Spleen (tissue), 11 donors: ENCODE measurements at regions not wholly inside any gene's neighbourhood (a gene's known extent, or its start where the extent isn't known, plus 50 kb on each side); places are given as distances from the start of the nearest gene placed in this dataset.

Source experiments
- DNase-seq: peaks from one replicate; pipeline ENCODE4 v3.0.0-alpha.2; 2020
- H3K27ac ChIP-seq, 8 donors: fragments of 200-600 bp; sonication (generic) in 7 of 8; 1 replicate in 4 of 8; 2 replicates in 4 of 8; pipeline versions ENCODE4 v1.5.0 to v1.8.0; 2016 to 2021; ENCODE audit warnings: inconsistent platforms in 4 of 8, mild to moderate bottlenecking in 4 of 8, moderate library complexity in 1 of 8
- H3K27me3 ChIP-seq, 7 donors: fragments of 200-600 bp; sonication (generic) in 6 of 7; replicated peaks in 1 of 7; 1 replicate in 4 of 7; 2 replicates in 3 of 7; pipeline versions ENCODE4 v1.5.0 to v1.8.0; 2016 to 2021; ENCODE audit warnings: inconsistent platforms in 3 of 7, mild to moderate bottlenecking in 1 of 7
- H3K36me3 ChIP-seq, 6 donors: fragments of 200-600 bp; sonication (generic) in 5 of 6; 1 replicate in 4 of 6; 2 replicates in 2 of 6; pipeline versions ENCODE4 v1.5.0 to v1.8.0; 2016 to 2021; ENCODE audit warnings: inconsistent platforms in 2 of 6
- H3K4me1 ChIP-seq, 6 donors: fragments of 200-600 bp; sonication (generic) in 5 of 6; 1 replicate in 3 of 6; 2 replicates in 3 of 6; pipeline versions ENCODE4 v1.5.0 to v1.8.0; 2016 to 2021; ENCODE audit warnings: inconsistent platforms in 3 of 6
- H3K4me3 ChIP-seq, 8 donors: fragments of 200-600 bp; sonication (generic) in 7 of 8; 1 replicate in 4 of 8; 2 replicates in 4 of 8; pipeline versions ENCODE4 v1.5.0 to v1.8.0; 2016 to 2021; ENCODE audit warnings: inconsistent platforms in 4 of 8, mild to moderate bottlenecking in 4 of 8, moderate library complexity in 2 of 8
- H3K9me3 ChIP-seq, 8 donors: fragments of 200-600 bp; sonication (generic) in 7 of 8; 1 replicate in 4 of 8; 2 replicates in 4 of 8; pipeline versions ENCODE4 v1.5.0 to v1.8.0; 2016 to 2021; ENCODE audit warnings: inconsistent platforms in 4 of 8
- POLR2A ChIP-seq, 3 donors: fragments of 450-650 bp; IDR thresholded peaks; one replicate each; pipeline ENCODE4 v1.5.1; 2017; ENCODE audit warnings: antibody characterized with exemption in 3 of 3, mild to moderate bottlenecking in 1 of 3
- POLR2AphosphoS5 ChIP-seq, 3 donors: sonication (generic); formaldehyde crosslinking; IDR thresholded peaks; one replicate each; pipeline ENCODE4 v1.5.1; 2017; ENCODE audit warnings: antibody characterized with exemption in 3 of 3
- WGBS, 5 donors: extraction: QIAGEN DNeasy Blood & Tissue Kit in 3 of 5; methylation state at CpG; one replicate each; pipeline versions ENCODE4 v1.1.5 to v1.1.7; 2013 to 2018; 5-methylcytosine and 5-hydroxymethylcytosine counted together
- intact Hi-C: fragments of 100-400 bp; cut with DNase I; formaldehyde crosslinking; loops from one replicate; pipeline ENCODE4 v1.15.0; 2023; ENCODE audit warnings: low total_unique reads
- TF ChIP-seq, protein P1 (sequence below), 11 experiments: fragments of 200-600 bp in 7 of 11; fragments of 450-650 bp in 4 of 11; sonication (generic) in 4 of 11; IDR thresholded peaks in 8 of 11; conservative IDR thresholded peaks in 3 of 11; 1 replicate in 7 of 11; 2 replicates in 4 of 11; pipeline versions ENCODE4 v1.4.0 to v1.8.0; 2016 to 2021; ENCODE audit warnings: antibody characterized with exemption in 11 of 11, inconsistent platforms in 4 of 11, mild to moderate bottlenecking in 1 of 11
- donor health status: healthy with polysubstance abuse.
- donor health status: DM: no; HTN: no; CAD: no; lungs with moderate emphysema.
- donor health status: DM: no; HTN: no; CAD: no.
- donor health status: Bipolar disorder and iron deficiency.
- donor health status: healthy.
- donor health status: DM: no; HTN: no; CAD: no.
- donor health status: DM: yes; HTN: yes; CAD: no.

DNA sequence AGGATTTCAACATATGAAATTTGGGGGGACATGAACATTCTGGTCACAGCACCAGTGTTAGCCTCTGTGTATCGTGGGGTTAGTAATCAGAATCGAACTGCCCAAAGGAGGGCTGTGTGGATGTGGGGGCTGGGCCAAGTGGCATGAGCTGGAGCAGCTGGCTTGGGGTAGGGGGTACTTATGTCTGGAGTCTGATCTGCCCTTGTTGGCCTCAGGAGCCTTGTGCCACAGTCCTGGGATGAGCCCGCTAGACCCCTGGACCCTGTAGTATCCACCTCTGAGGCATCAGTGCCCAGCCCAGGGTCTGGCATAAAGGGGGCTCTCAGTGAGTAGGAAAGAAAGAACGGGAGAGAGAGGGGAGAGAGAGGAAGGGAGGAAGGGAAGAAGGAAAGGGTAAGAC lies 67.3 kb downstream of the LRRC32 start:
- TF ChIP-seq POLR2A (IDR thresholded peaks at IDR 0.05): no peak
- TF ChIP-seq POLR2AphosphoS5 (IDR thresholded peaks at IDR 0.05): no peak
- TF ChIP-seq, protein P1, sequence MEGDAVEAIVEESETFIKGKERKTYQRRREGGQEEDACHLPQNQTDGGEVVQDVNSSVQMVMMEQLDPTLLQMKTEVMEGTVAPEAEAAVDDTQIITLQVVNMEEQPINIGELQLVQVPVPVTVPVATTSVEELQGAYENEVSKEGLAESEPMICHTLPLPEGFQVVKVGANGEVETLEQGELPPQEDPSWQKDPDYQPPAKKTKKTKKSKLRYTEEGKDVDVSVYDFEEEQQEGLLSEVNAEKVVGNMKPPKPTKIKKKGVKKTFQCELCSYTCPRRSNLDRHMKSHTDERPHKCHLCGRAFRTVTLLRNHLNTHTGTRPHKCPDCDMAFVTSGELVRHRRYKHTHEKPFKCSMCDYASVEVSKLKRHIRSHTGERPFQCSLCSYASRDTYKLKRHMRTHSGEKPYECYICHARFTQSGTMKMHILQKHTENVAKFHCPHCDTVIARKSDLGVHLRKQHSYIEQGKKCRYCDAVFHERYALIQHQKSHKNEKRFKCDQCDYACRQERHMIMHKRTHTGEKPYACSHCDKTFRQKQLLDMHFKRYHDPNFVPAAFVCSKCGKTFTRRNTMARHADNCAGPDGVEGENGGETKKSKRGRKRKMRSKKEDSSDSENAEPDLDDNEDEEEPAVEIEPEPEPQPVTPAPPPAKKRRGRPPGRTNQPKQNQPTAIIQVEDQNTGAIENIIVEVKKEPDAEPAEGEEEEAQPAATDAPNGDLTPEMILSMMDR (IDR thresholded peaks at IDR 0.05 in 8 of 11, conservative IDR thresholded peaks at IDR 0.05 in 3 of 11): no peak
- H3K27me3 ChIP-seq: peaks cover 0 to 4% (median 0%) of the 10 kb centered on the region in 7 donors
- no peaks in the 10 kb centered on the region for H3K9me3 ChIP-seq
- no peaks in the 10 kb centered on the region for H3K36me3 ChIP-seq
- intact Hi-C loops: no loop called here
- H3K4me1 ChIP-seq: peaks cover 0 to 64% (median 33%) of the 10 kb centered on the region in 6 donors
- WGBS, 5 donors: 86 to 93% (median 88%) methylated on average over 4 of the region's 4 CpGs
- H3K27ac ChIP-seq: peak overlapping the region in 7 of 8 donors; percentile 20 to 78 (median 61)
- no peak for DNase-seq
- H3K4me3 ChIP-seq: no peak overlapping the region
